HL-60 (cell line): ENCODE measurements at regions not wholly inside any gene's neighbourhood (a gene's known extent, or its start where the extent isn't known, plus 50 kb on each side); places are given as distances from the start of the nearest gene placed in this dataset.
"Not testable (repeated sequence)": the region's sequence is repeated elsewhere in the genome, so short reads cannot be mapped to it uniquely, and the experiment has no call there.

Experiments used
- DNase-seq, 2 experiments: peaks; one replicate each; pipeline ENCODE4 v3.0.0-alpha.2; 2010 to 2020; ENCODE audit warnings: low read depth in 1 of 2, low spot score in 1 of 2
- H3K27ac ChIP-seq: fragments of 250-450 bp; sonication (Bioruptor Pico); replicated peaks from 2 replicates; pipeline ENCODE4 v1.5.1; 2020; ENCODE audit warnings: mild to moderate bottlenecking, moderate library complexity
- H3K27me3 ChIP-seq: fragments of 250-450 bp; sonication (Bioruptor Pico); 2 replicates; pipeline ENCODE4 v1.5.1; 2021; ENCODE audit warnings: mild to moderate bottlenecking, moderate library complexity; ENCODE audit not compliant: insufficient read depth, poor library complexity, severe bottlenecking
- H3K4me3 ChIP-seq: replicated peaks from 2 replicates; pipeline ENCODE4 v1.5.1; 2011; ENCODE audit warnings: mild to moderate bottlenecking, control low read depth, low read length; ENCODE audit not compliant: insufficient read depth
- CTCF ChIP-seq: IDR thresholded peaks from one replicate; pipeline ENCODE4 v1.5.1; 2011; ENCODE audit warnings: low read length, control low read depth, inconsistent platforms; ENCODE audit not compliant: insufficient read depth
- GABPA ChIP-seq: IDR thresholded peaks from 2 replicates; pipeline ENCODE4 v1.6.1; 2012; ENCODE audit warnings: low read depth
- POLR2AphosphoS5 ChIP-seq: IDR thresholded peaks from 2 replicates; pipeline ENCODE4 v1.6.1; 2012; ENCODE audit warnings: low read depth
- REST ChIP-seq: IDR thresholded peaks from 2 replicates; pipeline ENCODE4 v1.6.1; 2012; ENCODE audit warnings: low read depth; ENCODE audit not compliant: insufficient replicate concordance
- SPI1 ChIP-seq: IDR thresholded peaks from 2 replicates; pipeline ENCODE4 v1.6.1; 2012; ENCODE audit warnings: low read depth, mild to moderate bottlenecking, borderline replicate concordance

- H3K27ac ChIP-seq = no peak overlapping the region
- no peak for DNase-seq
- no peak for TF ChIP-seq CTCF
- TF ChIP-seq REST = no peak
- TF ChIP-seq GABPA = no peak
- TF ChIP-seq POLR2AphosphoS5 = no peak
- no peak for TF ChIP-seq SPI1
- H3K27me3 ChIP-seq = no peaks in the 10 kb centered on the region
- no peak overlapping the region for H3K4me3 ChIP-seq
These were observed 672.6 kb upstream of the NEGR1 start for GRCh38 chr1:72954943-72955342.

- H3K4me3 ChIP-seq, DNase-seq, H3K27me3 ChIP-seq, H3K27ac ChIP-seq: not testable (repeated sequence)
These were observed 668.6 kb upstream of the NEGR1 start for GRCh38 chr1:72950900-72951299.

GRCh38 chr1:72946903-72947499 lies 664.7 kb upstream of the NEGR1 start:
- no peak overlapping the region for H3K4me3 ChIP-seq
- TF ChIP-seq CTCF (no peak), SPI1 (no peak), GABPA (no peak), POLR2AphosphoS5 (no peak), REST (no peak)

GRCh38 chr1:72942008-72942407 lies 659.7 kb upstream of the NEGR1 start:
- Histone ChIP-seq H3K4me3 (no peak overlapping the region), H3K27me3 (no peaks in the 10 kb centered on the region), H3K27ac (no peak overlapping the region)
- peak; percentile 60 for TF ChIP-seq SPI1
- no peak for TF ChIP-seq REST
- DNase-seq = no peak

More at GRCh38 chr1:72946903-72947499, 664.7 kb upstream of the NEGR1 start:
- H3K27ac ChIP-seq = no peak overlapping the region
- H3K27me3 ChIP-seq = no peaks in the 10 kb centered on the region
- no peak for DNase-seq
